CD4-positive, alpha-beta T cell (primary cell): ENCODE measurements at regions not wholly inside any gene's neighbourhood (a gene's known extent, or its start where the extent isn't known, plus 50 kb on each side); places are given as distances from the start of the nearest gene placed in this dataset.

Experiments used
- ATAC-seq: fragments of 200-7000 bp; cut with Tn5 transposase; one replicate; pipeline ENCODE4 v1.10.0; 2022; ENCODE audit warnings: mild to moderate bottlenecking; ENCODE audit not compliant: poor library complexity
- CTCF ChIA-PET: fragments of 350-600 bp; sonication (Branson Sonifier 250); formaldehyde crosslinking; loops from one replicate; lab custom pipeline; 2021; ENCODE audit warnings: antibody characterized with exemption, inconsistent platforms; lab: Charles Lee
- POLR2A ChIA-PET: fragments of 350-600 bp; sonication (Branson Sonifier 250); formaldehyde crosslinking; loops from one replicate; lab custom pipeline; 2021; ENCODE audit warnings: antibody characterized with exemption, inconsistent platforms; lab: Charles Lee
- DNase-seq, 14 experiments: peaks; one replicate each; pipeline ENCODE4 v3.0.0-alpha.2; 2013 to 2020; ENCODE audit warnings: mixed read lengths in 2 of 14
- H3K27ac ChIP-seq, 2 donors: one replicate each; pipeline versions ENCODE4 v1.5.1 to v1.7.0; 2013; ENCODE audit warnings: low read length in 2 of 2, low read depth in 1 of 2, mild to moderate bottlenecking in 1 of 2
- H3K27me3 ChIP-seq, 2 experiments: 1 replicate in 1 of 2; 2 replicates in 1 of 2; pipeline versions ENCODE4 v1.6.1 to v1.7.0; 2013; ENCODE audit warnings: low read length in 2 of 2, control low read depth in 1 of 2, mild to moderate bottlenecking in 1 of 2, moderate library complexity in 1 of 2; ENCODE audit not compliant: insufficient read depth in 2 of 2, control insufficient read depth in 1 of 2
- H3K36me3 ChIP-seq: one replicate; pipeline ENCODE4 v1.6.1; 2013; ENCODE audit warnings: low read length, control low read depth; ENCODE audit not compliant: insufficient read depth
- H3K4me1 ChIP-seq: one replicate; pipeline ENCODE4 v1.6.1; 2013; ENCODE audit warnings: low read length, control low read depth; ENCODE audit not compliant: insufficient read depth
- H3K4me3 ChIP-seq: one replicate; pipeline ENCODE4 v1.5.1; 2013; ENCODE audit warnings: mild to moderate bottlenecking, low read length, moderate library complexity
- H3K9me3 ChIP-seq, 2 experiments: 1 replicate in 1 of 2; 2 replicates in 1 of 2; pipeline versions ENCODE4 v1.6.1 to v1.7.0; 2013; ENCODE audit warnings: low read length in 2 of 2, mild to moderate bottlenecking in 2 of 2, control low read depth in 1 of 2, moderate library complexity in 1 of 2; ENCODE audit not compliant: control insufficient read depth in 1 of 2, insufficient read depth in 1 of 2
- H3K27ac Mint-ChIP-seq: one replicate; pipeline ENCODE4 v1.8.0; 2020; ENCODE audit warnings: mixed read lengths
- H3K27me3 Mint-ChIP-seq: one replicate; pipeline ENCODE4 v1.8.0; 2021; ENCODE audit warnings: mixed read lengths
- H3K36me3 Mint-ChIP-seq: one replicate; pipeline ENCODE4 v1.8.0; 2021; ENCODE audit warnings: low read depth, mixed read lengths
- H3K4me1 Mint-ChIP-seq: one replicate; pipeline ENCODE4 v1.8.0; 2021; ENCODE audit warnings: low read depth, mixed read lengths
- H3K4me3 Mint-ChIP-seq: one replicate; pipeline ENCODE4 v1.8.0; 2020; ENCODE audit warnings: mild to moderate bottlenecking, mixed read lengths
- H3K9me3 Mint-ChIP-seq: one replicate; pipeline ENCODE4 v1.8.0; 2020; ENCODE audit warnings: mixed read lengths
- intact Hi-C, 2 experiments: fragments of 100-400 bp; cut with DNase I in 1 of 2; cut with micrococcal nuclease in 1 of 2; formaldehyde crosslinking; loops; one replicate each; pipeline versions ENCODE4 v1.15.1 to v1.9.0; 2023 to 2025; cut with DNase I, micrococcal nuclease
- TF ChIP-seq, protein P1 (sequence below): fragments of 200-600 bp; IDR thresholded peaks from one replicate; pipeline ENCODE4 v1.8.0; 2022; ENCODE audit warnings: antibody characterized with exemption, mild to moderate bottlenecking

DNA sequence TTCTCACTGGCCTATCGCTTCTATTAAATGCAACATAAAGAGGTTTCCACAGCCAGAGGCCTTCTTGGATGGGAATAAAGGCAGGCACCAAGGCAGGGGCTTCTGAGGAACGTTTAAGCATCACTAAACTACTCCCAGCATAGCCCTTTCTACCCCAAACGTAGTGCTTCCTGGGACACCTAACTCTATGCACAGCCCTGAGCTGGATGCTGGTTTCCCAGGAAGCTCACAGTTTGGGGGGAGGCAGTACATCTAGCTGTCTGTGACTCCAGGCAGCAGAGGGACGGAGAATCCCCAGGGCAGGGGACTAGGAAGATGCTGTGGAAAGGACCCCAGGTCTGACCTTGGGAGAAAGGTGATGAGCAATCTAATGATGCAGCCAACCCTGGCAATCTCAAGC lies 192.8 kb upstream of the ZMIZ1 start:
- ChIA-PET CTCF (no interaction called here), POLR2A (no interaction called here)
- Histone ChIP-seq H3K27me3 (peaks cover 0 to 3% of the 10 kb centered on the region in 2 experiments), H3K4me1 (no peaks in the 10 kb centered on the region), H3K36me3 (no peaks in the 10 kb centered on the region), H3K9me3 (peaks cover 13 to 14% of the 10 kb centered on the region in 2 experiments), H3K27ac (no peak overlapping the region), H3K4me3 (no peak overlapping the region)
- peaks cover 36% of the 10 kb centered on the region for H3K27me3 Mint-ChIP-seq
- peaks cover 8% of the 10 kb centered on the region for H3K4me1 Mint-ChIP-seq
- ATAC-seq (no peak), DNase-seq (no peak)
- no peak overlapping the region for H3K4me3 Mint-ChIP-seq
- TF ChIP-seq, protein P1, sequence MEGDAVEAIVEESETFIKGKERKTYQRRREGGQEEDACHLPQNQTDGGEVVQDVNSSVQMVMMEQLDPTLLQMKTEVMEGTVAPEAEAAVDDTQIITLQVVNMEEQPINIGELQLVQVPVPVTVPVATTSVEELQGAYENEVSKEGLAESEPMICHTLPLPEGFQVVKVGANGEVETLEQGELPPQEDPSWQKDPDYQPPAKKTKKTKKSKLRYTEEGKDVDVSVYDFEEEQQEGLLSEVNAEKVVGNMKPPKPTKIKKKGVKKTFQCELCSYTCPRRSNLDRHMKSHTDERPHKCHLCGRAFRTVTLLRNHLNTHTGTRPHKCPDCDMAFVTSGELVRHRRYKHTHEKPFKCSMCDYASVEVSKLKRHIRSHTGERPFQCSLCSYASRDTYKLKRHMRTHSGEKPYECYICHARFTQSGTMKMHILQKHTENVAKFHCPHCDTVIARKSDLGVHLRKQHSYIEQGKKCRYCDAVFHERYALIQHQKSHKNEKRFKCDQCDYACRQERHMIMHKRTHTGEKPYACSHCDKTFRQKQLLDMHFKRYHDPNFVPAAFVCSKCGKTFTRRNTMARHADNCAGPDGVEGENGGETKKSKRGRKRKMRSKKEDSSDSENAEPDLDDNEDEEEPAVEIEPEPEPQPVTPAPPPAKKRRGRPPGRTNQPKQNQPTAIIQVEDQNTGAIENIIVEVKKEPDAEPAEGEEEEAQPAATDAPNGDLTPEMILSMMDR = no peak
- intact Hi-C loops = no loop called here
- H3K27ac Mint-ChIP-seq = no peak overlapping the region
- H3K9me3 Mint-ChIP-seq = peaks cover 6% of the 10 kb centered on the region
- no peaks in the 10 kb centered on the region for H3K36me3 Mint-ChIP-seq

DNA sequence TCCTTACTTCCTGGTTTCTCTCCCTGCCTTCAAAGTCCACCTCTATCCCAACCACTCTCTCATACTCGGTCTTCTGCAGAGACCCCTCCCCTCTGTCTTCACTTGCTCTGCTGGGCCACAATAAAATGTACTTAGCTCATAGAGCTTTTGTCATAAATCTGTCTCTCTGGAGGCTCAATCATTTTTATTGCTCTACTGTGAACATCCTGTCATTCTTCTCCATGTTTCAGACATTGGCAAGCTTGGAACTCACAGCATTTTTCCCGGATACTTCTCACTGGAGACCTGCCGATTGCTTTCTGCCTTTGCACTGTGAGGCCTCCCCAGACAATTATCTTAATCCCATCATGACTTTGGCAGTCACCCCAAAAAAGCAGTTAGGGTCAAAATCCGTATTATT lies 192.3 kb upstream of the ZMIZ1 start:
- Histone ChIP-seq H3K27me3 (peaks cover 0 to 3% of the 10 kb centered on the region in 2 experiments), H3K9me3 (peaks cover 14% of the 10 kb centered on the region in 2 experiments), H3K27ac (no peak overlapping the region), H3K4me1 (no peaks in the 10 kb centered on the region), H3K4me3 (no peak overlapping the region), H3K36me3 (no peaks in the 10 kb centered on the region)
- peaks cover 6% of the 10 kb centered on the region for H3K9me3 Mint-ChIP-seq
- ChIA-PET CTCF (no interaction called here), POLR2A (no interaction called here)
- H3K36me3 Mint-ChIP-seq = no peaks in the 10 kb centered on the region
- H3K27ac Mint-ChIP-seq = no peak overlapping the region
- ATAC-seq (no peak), DNase-seq (no peak)
- H3K4me1 Mint-ChIP-seq = peaks cover 8% of the 10 kb centered on the region
- intact Hi-C loops = no loop called here
- peaks cover 31% of the 10 kb centered on the region for H3K27me3 Mint-ChIP-seq
- TF ChIP-seq, protein P1 = no peak
- H3K4me3 Mint-ChIP-seq = no peak overlapping the region

- ChIA-PET POLR2A (no interaction called here), CTCF (no interaction called here)
- no peaks in the 10 kb centered on the region for H3K4me1 Mint-ChIP-seq
- H3K4me3 Mint-ChIP-seq = no peak overlapping the region
- peaks cover 12% of the 10 kb centered on the region for H3K9me3 Mint-ChIP-seq
- H3K27ac Mint-ChIP-seq = no peak overlapping the region
- H3K27me3 Mint-ChIP-seq = peaks cover 38% of the 10 kb centered on the region
- Histone ChIP-seq H3K27me3 (peaks cover 0 to 3% of the 10 kb centered on the region in 2 experiments), H3K27ac (no peak overlapping the region), H3K4me1 (no peaks in the 10 kb centered on the region), H3K4me3 (no peak overlapping the region), H3K9me3 (peaks cover 14% of the 10 kb centered on the region in 2 experiments), H3K36me3 (no peaks in the 10 kb centered on the region)
- ATAC-seq (no peak), DNase-seq (no peak)
- H3K36me3 Mint-ChIP-seq = no peaks in the 10 kb centered on the region
- intact Hi-C loops = no loop called here
- TF ChIP-seq, protein P1 = no peak
Measured at GRCh38 chr10:78879621-78880020, 189.1 kb upstream of the ZMIZ1 start.
